Inflammatory macrophage (primary cell): ENCODE measurements at regions not wholly inside any gene's neighbourhood (a gene's known extent, or its start where the extent isn't known, plus 50 kb on each side); places are given as distances from the start of the nearest gene placed in this dataset.

Experiments
- DNase-seq, 2 donors: peaks; one replicate each; pipeline ENCODE4 v3.0.0-alpha.2; 2020 to 2022

DNA sequence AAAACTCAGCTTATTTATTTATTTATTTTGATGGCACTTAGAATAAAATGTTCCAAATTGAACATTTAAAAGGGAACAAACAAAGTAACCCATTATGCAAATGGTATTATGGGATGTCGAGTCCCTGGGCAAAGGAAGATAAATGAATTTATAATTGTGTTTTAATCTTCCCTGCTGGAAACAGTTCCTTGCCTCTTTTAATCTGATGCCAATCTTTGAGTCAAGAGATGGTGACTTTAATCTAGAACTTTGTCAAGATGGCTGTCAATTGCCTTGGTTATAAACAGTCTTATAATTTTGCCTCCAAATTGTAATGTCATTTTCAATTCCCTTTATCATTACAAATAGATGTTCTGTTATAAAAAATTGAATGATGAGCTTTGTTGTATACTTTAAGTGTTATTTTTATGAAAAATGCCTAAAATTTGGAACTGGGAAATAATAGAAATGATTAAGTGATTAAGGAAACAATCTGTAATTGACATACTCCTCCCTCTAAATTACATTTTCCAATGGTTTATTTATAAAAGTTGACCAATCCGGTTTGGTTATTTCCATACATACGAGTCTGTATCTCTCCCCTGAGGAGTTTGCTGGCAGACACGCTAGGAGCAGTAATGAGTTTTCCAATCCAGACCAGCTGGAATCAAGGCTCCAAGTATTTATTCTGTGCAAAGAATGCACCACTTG, 134.9 kb upstream of the FRMD6 start:
- no peak for DNase-seq

- DNase-seq = no peak
Observed at GRCh38 chr14:51518280-51518679, 133.4 kb upstream of the FRMD6 start.

- DNase-seq = no peak
Observed at GRCh38 chr14:51518711-51519110, 133.0 kb upstream of the FRMD6 start.

GRCh38 chr14:51520087-51520486, 131.6 kb upstream of the FRMD6 start:
- DNase-seq = no peak

- no peak for DNase-seq
Observed at GRCh38 chr14:51521764-51522163, 129.9 kb upstream of the FRMD6 start.

DNA sequence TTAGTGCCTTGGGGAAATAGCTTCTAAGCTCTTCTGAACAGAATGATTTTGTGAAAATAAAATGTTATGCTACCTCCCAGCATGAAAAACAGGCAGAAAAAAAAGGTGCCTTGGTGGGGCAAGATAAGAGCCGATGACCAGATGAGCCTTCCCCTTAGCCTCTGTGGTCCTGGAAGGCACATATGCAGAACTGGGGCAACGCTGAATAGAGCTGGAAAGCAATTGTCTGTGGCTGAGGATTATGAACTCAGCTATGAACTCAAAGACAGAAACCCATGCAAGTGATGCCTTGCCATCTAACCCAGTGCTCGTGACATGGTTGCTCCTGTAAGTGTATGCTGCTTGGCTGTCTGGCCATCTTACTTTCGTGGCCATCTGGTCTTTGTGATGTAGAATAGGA, 128.5 kb upstream of the FRMD6 start:
- DNase-seq = no peak

- no peak for DNase-seq
Observed at GRCh38 chr14:51525739-51526138, 126.0 kb upstream of the FRMD6 start.

DNA sequence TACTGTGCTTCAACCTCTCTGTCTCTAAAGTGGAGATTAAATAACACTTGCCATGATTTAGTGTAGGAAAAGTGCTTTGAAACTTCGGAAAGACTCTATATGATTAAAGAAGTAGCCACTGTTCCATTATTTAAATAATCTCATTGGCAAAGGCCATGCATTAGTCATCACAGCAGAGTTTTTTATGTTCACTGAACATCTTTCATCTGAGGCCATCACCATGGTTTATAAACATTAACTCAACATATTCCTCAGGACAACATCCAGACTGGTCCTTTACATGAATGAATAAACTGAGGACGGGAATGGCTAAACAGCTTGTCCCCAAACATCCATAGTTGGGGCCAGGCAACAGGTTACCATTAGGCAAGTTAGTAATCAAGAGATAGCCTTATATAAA, 124.6 kb upstream of the FRMD6 start:
- no peak for DNase-seq

GRCh38 chr14:51529736-51530135, 122.0 kb upstream of the FRMD6 start:
- no peak for DNase-seq

GRCh38 chr14:51533160-51533559, 118.5 kb upstream of the FRMD6 start:
- DNase-seq = no peak

DNA sequence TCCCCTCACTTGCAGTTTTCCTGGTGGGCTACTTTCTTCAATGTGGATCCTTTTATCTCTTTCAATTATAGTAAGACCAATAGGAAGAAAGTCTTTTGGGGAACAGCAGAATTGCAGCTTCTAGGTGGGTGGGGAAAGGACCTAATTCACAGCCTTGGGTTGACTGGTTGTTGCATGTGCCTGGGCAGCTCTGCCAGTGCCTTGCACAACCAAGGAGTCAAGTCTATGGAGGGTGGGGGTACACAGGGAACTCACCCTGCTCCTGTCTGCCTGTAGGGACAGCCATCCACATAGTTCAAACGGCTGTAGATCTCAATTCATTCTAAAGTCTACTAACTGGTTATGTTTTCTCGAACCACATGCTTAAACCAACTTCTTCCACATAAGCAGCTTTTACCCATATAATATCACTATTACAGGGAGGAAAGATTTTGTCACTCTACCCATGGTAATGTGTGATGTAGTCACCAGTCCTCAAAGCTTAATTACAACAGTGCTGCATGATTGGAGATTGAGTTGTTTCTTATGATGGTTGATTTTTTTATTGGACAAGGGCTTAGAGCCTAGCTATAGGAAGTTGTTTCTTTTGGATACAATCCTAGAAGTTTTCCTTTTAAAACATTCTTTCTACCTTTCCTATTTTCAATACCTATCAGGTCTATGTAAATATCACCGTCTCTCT, 117.7 kb upstream of the FRMD6 start:
- peak in 1 of 2 donors; percentile 37 for DNase-seq

DNA sequence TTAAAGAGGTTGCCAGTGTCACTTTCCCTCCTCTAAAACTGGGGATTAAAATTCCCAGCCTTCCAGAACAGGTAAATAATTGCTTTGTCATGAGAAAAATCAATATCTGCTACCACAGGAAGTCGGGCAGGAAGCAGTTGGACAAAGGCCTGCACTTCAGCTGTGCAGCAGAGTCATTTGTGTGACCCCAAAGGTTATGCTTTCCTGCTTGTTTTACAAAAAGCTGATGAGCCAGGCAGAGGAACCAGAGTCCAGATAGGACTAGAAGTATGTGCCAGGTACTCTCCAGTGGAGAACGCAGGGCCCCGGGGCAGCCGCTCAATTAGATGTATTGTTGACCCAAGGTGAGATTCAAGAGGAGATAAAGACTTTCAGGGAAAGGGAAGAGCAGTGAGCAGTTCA, 117.1 kb upstream of the FRMD6 start:
- DNase-seq = no peak

DNA sequence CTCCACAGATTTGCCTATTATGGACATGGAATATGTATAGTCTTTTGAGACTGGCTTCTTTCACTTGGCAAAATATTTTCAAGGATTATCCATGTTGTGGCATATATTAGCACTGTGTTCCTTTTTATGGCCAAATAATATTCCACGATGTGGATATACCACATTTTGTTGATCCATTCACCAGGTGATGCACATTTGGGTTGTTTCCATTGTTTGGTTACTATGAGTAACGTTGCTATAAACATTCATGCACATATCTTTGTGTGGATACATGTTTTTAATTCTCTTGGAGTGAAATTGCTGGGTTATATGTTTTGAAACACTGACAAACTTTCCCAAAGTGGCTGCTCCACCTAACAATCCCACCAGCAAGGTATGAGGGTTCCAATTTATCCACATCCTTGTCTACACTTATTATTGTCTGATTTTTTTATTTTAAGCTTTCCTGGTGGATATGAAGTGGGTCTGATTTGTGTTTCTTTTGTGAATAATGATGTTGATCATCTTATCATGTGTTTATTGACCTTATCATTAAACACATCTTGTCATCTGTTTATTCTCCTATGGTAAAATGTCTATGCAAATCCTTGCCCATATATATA, 116.2 kb upstream of the FRMD6 start:
- no peak for DNase-seq

- DNase-seq = no peak
Observed at GRCh38 chr14:51538973-51539372, 112.7 kb upstream of the FRMD6 start.

GRCh38 chr14:51539571-51540037, 112.1 kb upstream of the FRMD6 start:
- no peak for DNase-seq

- no peak for DNase-seq
Observed at GRCh38 chr14:51540364-51540763, 111.3 kb upstream of the FRMD6 start.

DNA sequence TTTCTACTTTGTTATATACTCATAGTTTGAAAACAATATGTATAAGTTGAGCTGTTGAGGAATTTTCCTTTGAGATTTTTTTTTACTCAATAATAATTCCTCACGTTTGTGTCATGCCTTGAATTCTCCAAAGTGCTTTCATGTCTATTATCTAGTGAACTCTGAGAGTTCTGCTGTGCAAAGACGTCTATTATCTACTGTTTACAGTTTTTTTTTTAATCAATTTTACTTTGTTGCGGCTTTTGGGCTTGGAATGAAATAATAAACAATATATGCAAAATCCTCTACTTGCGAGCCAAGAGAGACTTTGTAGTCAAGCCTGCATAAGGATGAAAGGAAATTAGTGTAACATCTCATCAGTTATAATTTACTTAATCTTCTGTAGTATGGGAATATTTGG, 107.2 kb upstream of the FRMD6 start:
- no peak for DNase-seq

DNA sequence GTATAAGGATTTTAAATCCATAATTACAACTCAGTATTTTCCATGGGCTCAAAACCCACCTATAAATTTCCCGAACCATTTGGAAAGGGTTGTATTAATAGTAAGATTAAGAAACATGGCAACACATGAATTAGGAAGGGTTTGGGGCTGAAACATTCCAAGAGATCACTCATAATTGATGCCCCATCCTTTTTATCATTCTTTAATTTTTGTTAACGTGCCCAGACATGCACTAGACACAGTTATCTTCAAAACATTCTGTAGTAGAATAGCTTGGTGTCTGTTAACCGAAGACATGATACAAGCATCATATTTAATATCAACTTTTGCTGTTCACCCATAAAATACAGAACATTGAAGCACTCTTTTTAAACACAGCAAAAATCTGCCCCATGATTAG, 106.8 kb upstream of the FRMD6 start:
- DNase-seq = no peak

DNA sequence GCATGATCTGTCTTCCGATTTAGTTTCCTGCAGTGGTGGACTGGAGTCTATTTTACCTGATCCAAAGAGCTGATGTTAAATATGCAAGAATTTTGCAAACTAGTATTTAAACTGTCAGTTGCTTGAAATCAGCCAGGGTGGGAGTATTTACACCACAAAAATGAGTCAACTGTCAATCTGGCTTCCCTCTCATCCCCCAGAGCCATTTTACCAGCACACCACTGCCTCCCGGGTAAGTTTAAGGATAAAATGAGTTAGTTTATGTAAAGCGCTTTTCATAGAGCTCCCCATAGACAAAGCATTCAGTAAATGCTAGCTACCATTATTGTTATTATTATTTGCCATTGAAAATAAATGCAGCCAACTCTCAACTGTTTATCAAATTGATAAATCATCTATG, 106.3 kb upstream of the FRMD6 start:
- DNase-seq = no peak

DNA sequence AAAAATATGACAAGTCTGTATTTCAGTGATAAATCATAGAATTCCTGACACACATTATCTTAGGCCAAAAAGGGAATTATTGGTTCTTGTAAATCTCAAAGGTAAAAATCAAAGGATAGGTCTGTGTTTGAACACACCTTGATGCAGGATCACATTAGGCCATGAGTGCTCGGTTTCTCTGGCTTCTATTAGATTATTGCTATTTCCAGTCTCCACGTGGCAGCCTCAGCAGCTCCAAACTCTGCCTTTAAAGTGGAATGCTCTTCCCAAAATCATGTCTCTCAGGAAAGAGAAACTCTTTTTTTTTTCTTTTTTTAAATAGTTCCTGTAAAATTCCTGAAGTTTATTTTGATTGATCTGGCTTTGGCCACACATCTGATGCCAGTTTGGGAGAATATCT, 105.6 kb upstream of the FRMD6 start:
- no peak for DNase-seq

DNA sequence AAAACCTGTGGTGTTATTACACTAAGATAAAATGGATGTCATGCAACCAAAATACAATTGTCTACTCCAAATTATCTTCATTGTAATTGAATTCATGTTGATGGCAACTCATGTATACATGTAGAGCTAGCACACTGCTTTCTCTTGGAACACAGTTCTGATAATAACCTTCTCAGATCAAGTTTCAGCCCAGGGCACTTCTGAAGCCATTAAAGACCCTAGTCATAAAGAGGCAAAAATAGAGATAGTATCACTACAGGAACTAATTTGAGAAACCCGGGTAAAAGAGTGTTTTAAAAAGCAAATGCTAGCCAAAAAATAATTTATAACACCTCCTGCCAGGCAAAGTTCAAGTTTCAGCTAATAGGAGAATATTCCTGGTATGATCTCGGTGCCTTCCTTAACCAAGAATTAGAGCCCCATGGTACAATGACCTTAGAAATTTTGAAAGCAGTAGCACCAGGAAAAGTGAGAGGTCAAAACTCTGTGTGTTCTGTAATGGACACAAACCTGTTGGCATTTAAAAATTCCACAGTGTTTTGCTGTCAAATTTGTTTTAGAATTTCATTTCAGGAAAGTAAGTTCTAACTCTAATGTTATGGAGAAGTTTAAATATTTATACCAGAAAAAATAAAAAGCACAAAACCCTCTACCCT, 105.0 kb upstream of the FRMD6 start:
- DNase-seq = no peak

DNA sequence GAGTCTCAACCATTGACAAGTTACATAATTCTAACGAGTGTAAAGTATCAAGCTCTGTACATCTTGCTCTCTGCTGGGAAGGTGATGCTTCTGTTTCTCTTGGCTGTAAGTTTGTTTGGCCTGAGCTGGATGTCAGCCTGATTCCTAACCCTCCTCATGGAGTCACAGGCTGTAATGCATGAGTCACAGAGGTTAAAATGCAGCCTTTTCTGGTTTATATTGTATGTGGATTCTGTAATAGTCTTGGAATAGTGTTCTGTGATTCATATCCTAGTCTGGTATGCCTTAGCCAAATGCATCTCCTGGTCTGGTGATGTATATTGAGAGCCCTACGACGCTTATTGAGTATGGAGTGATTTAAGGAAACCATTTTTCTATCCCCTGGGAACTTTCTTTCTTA, 104.5 kb upstream of the FRMD6 start:
- DNase-seq = no peak

- DNase-seq = no peak
Observed at GRCh38 chr14:51547701-51548100, 104.0 kb upstream of the FRMD6 start.

DNA sequence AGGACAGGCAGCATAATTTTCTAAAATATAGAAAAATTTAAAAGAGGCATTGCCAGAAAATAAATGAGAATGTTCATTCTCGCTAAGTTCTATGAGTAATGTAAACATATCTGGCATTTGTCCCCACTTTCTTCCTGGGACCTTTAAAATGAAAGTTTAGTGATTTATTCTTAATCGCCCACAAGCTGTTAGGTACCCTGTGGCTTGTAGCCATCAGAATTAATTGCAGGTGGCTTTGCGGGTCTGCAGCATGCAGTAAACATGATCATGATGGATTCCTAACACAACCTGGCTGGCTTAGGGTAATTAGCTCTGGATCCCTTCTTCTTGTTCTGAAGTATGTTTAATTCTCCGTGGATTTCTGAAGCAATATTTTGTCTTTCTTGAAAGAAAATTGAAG, 103.5 kb upstream of the FRMD6 start:
- no peak for DNase-seq
